Activated CD8-positive, alpha-beta memory T cell treated with anti-CD3 and anti-CD28 coated beads, Interleukin-2, amount 50 U/mL, for 24 hours (primary cell): ENCODE measurements at regions not wholly inside any gene's neighbourhood (a gene's known extent, or its start where the extent isn't known, plus 50 kb on each side); places are given as distances from the start of the nearest gene placed in this dataset.

Experiments
- DNase-seq: peaks from one replicate; pipeline ENCODE4 v3.0.0-alpha.2; 2020; ENCODE audit errors: extremely low read depth

DNA sequence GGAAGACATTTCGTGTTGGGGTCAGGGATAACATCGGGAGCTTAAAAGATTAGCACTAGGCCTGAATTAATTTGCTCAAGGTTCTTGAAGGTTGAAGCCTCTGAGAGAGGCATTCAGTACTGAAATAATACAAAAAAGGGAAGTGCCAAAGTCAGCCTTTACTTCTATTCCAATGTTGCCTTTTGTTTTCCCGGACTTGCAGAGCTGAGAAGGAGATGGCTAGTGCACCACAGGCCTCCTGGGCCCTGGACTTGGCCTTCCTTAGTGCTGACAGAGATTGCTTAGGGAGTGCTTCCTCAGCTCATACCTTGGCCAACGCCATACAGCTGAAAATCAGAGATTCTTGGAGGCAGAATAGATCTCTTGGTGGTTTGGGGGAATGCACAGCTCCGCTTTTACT, 333.6 kb upstream of the TBL1XR1 start:
- no peak for DNase-seq

DNA sequence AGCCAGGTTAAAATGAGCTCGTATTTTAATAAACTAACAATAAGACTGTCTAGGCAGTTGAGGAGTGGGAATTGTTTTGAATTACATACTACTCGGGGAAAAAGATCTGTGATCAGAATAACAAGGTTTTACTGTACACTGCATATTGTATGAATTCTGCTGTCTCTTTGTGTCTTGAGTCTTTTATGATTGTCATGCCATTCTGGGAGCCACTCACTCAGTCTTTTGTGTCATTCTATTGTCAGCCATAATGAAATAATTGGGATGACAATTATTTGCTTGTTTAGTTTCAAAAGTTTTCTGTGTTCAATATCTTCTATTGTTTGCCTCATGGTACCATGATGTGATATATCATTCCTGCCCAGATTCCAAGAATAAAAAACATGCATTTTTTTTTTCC, 339.6 kb upstream of the TBL1XR1 start:
- DNase-seq = no peak

DNA sequence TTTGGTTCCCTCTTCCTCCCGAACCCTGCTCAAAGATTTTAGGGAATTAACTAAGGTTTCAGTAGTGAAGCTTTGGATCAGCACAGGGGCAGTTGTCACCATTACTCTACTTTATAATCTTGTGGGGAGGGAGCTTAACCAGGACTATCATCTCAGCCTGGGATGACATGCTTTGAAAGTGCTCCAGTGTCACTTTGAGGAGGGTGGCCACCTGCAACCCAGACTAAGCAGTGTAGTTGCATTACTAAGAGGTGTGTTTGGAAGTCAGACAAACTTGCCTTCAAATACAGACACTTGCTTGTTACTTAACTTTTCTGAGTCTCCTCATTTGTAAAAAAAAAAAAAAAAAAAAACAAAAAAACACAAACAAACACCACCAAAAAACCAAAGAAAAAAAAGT, 340.3 kb upstream of the TBL1XR1 start:
- DNase-seq = no peak

DNA sequence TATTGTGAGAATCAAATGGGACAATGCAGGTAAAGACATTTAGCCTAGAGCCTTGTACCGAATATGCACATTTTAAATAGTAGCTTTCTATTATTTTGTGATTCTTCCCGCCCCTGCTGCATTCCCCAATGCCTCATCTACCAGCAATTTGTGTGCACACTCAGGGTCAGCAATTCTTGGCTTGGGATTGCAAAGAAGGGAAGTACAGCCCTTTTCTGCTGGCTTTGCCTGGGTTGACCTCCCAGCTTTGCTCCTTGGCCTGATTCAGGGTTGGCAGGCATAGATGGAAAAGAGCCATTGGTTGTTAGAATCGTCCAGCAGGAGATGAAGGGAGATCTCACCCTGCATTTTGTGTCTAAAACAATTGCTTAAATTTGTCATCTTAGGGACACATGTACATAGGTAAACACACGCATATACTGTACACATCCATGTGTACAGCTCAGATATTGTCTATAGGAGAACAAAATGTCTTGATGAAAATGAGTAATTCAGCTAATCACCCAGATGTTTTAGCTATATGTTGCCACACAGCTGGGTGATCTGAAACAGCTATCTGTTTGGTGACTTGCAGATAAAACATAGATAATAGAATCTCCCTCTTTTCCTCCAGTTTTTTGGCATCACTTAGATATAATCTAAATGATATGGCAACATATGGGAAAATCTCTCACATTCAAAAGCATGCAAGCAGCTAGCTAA, 340.9 kb upstream of the TBL1XR1 start:
- no peak for DNase-seq

- DNase-seq = no peak
Observed at GRCh38 chr3:177538750-177539730, 341.8 kb upstream of the TBL1XR1 start.

- DNase-seq = no peak
Observed at GRCh38 chr3:177541541-177541940, 344.3 kb upstream of the TBL1XR1 start.

GRCh38 chr3:177545964-177546363, 348.7 kb upstream of the TBL1XR1 start:
- no peak for DNase-seq

GRCh38 chr3:177547711-177548350, 350.5 kb upstream of the TBL1XR1 start:
- DNase-seq = no peak

- no peak for DNase-seq
Observed at GRCh38 chr3:177550667-177551066, 353.4 kb upstream of the TBL1XR1 start.

GRCh38 chr3:177551431-177551836, 354.2 kb upstream of the TBL1XR1 start:
- DNase-seq = no peak

- no peak for DNase-seq
Observed at GRCh38 chr3:177552051-177552450, 354.8 kb upstream of the TBL1XR1 start.

DNA sequence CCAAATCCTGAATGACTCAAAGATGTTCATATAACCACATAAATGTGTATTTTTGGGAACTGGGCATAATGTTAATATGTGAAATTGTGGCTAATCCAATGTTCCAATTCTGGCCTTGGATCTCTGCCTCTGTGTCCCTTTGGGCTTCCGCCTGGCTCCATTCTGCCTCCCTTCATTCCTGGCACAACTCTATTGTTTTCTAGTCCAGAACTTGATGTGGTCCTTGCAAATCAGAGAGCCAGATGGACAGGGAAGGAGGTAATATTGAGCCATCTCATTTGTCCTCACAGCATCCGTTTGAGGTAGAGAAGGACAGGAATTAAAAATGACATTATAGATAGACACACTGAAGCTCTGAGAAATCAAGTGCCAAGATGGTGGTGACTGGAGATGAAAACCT, 355.7 kb upstream of the TBL1XR1 start:
- DNase-seq = no peak

- no peak for DNase-seq
Observed at GRCh38 chr3:177553579-177553978, 356.3 kb upstream of the TBL1XR1 start.

GRCh38 chr3:177554895-177555759, 357.8 kb upstream of the TBL1XR1 start:
- DNase-seq = no peak

- no peak for DNase-seq
Observed at GRCh38 chr3:177557548-177557947, 360.3 kb upstream of the TBL1XR1 start.

DNA sequence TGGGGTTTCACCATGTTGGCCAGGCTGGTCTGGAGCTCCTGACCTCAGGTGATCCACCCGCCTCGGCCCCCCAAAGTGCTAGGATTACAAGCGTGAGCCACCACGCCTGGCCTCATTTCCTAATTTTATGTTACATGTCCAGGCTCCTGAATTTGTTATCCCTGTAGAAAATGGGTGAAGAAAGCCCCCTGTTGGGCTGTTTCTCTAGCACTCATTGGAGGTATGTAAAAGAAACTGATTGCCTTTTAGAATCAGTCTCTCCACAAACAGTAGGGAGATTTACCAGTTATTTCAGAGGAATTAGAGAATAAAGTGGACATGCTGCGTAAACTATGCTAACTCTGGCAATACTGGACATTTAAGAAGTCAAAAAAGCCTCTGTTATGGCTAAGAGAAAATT, 364.1 kb upstream of the TBL1XR1 start:
- no peak for DNase-seq

GRCh38 chr3:177561769-177562392, 364.6 kb upstream of the TBL1XR1 start:
- no peak for DNase-seq

DNA sequence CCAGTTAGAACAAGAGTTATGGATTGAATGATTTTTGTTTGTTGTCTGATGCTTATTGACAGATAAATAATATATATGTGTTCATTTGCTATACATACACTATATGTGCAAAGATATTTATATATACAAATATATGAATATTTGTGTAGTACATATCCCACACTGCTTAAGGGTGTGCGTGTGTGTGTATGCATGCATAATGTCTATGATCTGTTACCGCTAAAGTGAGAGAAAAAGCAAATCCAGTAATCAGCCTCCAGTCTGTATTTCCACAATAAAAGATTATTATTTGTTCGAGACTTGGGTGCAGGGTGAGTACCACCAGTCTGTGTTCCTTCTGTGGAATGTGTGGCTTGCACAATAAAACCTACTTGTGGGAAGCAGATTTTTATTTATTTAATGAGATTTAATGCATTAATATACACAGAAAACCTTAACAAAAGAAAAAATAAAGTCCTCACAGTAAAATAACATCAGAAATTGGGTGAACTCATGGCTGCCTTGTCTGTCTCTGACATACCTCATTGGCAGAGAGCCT, 366.0 kb upstream of the TBL1XR1 start:
- DNase-seq = no peak

DNA sequence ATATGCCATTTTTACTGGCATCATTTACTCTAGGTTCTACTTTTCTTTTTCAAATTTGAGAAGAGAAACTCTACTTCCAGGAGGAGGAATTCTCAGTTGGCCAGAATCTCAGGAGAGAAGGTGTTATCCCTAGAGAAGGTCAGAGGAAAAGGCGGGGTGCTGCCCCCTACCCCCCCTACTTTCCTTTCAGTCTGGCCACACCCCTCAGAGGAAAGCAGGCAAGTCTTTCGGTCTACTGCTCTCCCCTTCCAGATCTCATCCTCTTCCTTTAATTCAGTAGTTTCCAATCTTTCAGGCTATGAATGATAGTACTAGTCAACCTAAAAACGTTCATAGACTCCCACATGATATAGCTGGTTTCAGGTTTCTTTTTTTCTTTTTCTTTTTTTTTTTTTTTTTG, 366.5 kb upstream of the TBL1XR1 start:
- no peak for DNase-seq

DNA sequence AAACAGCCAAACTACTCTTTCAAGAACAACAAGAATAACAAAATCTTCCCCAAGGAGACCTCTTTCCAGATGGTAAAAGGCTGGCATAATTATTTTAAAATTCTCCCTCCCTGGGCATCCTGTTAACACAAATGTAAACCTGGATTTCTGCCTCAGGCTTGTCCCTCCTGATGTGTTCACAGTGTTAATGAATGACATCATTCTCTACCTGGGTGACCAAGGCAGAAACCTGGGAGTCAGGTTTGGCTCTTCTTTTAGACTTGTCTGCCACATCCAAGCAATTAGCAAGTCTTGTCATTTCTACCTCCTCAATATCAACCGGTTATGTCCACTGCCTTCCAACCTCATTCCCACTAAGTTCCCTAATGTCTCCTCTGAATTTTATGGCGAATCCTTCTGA, 368.7 kb upstream of the TBL1XR1 start:
- no peak for DNase-seq

GRCh38 chr3:177567833-177568232, 370.6 kb upstream of the TBL1XR1 start:
- DNase-seq = no peak
